IMR-90 (cell line): ENCODE measurements at regions not wholly inside any gene's neighbourhood (a gene's known extent, or its start where the extent isn't known, plus 50 kb on each side); places are given as distances from the start of the nearest gene placed in this dataset.

Experiments used
- ATAC-seq: fragments of 200-7000 bp; cut with Tn5 transposase; 2 replicates; pipeline ENCODE4 v1.9.1; 2020; ENCODE audit warnings: low read depth, mild to moderate bottlenecking, moderate library complexity
- BruUV-seq: library from RNA; stranded (reverse); fragments of 400-500 nt; replicated peaks from 2 replicates; lab custom pipeline; 2021; lab: Mats Ljungman, UMichigan
- CTCF ChIA-PET: fragments of 300-600 bp; formaldehyde crosslinking; extraction: SDS; loops from one replicate; lab custom pipeline; 2021; ENCODE audit warnings: antibody characterized with exemption; lab: Yijun Ruan, JAX
- POLR2A ChIA-PET: fragments of 300-600 bp; sonication (Branson Sonifier 250); formaldehyde crosslinking; loops from one replicate; lab custom pipeline; 2022; ENCODE audit warnings: antibody characterized with exemption; ENCODE audit not compliant: unreplicated experiment; lab: Charles Lee
- DNase-seq: peaks from one replicate; pipeline ENCODE4 v3.0.0; 2013
- H2AFZ ChIP-seq: replicated peaks from 2 replicates; pipeline ENCODE3; 2013; ENCODE audit warnings: low read length, mild to moderate bottlenecking; ENCODE audit not compliant: poor library complexity
- H2AK5ac ChIP-seq: 2 replicates; pipeline ENCODE4 v1.6.1; 2013; ENCODE audit warnings: low read depth, low read length, inconsistent platforms
- H2AK9ac ChIP-seq: replicated peaks from 2 replicates; pipeline ENCODE3; 2013; ENCODE audit warnings: mild to moderate bottlenecking, low read depth, low read length, moderate library complexity; ENCODE audit not compliant: poor library complexity
- H2BK120ac ChIP-seq: 2 replicates; pipeline ENCODE4 v1.6.1; 2013; ENCODE audit warnings: low read depth, low read length, inconsistent platforms
- H2BK15ac ChIP-seq: 3 replicates; pipeline ENCODE4 v1.6.1; 2013; ENCODE audit warnings: low read depth, low read length, inconsistent platforms
- H2BK20ac ChIP-seq: 2 replicates; pipeline ENCODE4 v1.6.1; 2013; ENCODE audit warnings: low read depth, mild to moderate bottlenecking, inconsistent platforms, low read length, moderate library complexity
- H2BK5ac ChIP-seq: 2 replicates; pipeline ENCODE4 v1.6.1; 2013; ENCODE audit warnings: mild to moderate bottlenecking, low read depth, low read length, inconsistent platforms; ENCODE audit not compliant: poor library complexity, severe bottlenecking
- H3K14ac ChIP-seq: replicated peaks from 2 replicates; pipeline ENCODE4 v1.6.1; 2013; ENCODE audit warnings: low read depth, low read length, inconsistent platforms
- H3K18ac ChIP-seq: 2 replicates; pipeline ENCODE4 v1.6.1; 2013; ENCODE audit warnings: low read depth, low read length, control low read depth
- H3K23ac ChIP-seq: 2 replicates; pipeline ENCODE4 v1.6.1; 2013; ENCODE audit warnings: low read depth, low read length, inconsistent platforms
- H3K27ac ChIP-seq: 2 replicates; pipeline ENCODE4 v1.5.1; 2013; ENCODE audit warnings: mild to moderate bottlenecking, control low read depth, low read length; ENCODE audit not compliant: insufficient read depth
- H3K27me3 ChIP-seq: 2 replicates; pipeline ENCODE4 v1.6.1; 2013; ENCODE audit warnings: low read length; ENCODE audit not compliant: control insufficient read depth, insufficient read depth
- H3K36me3 ChIP-seq: 2 replicates; pipeline ENCODE4 v1.6.1; 2013; ENCODE audit warnings: low read length, mixed read lengths; ENCODE audit not compliant: control insufficient read depth, insufficient read depth
- H3K4ac ChIP-seq: 2 replicates; pipeline ENCODE4 v1.6.1; 2013; ENCODE audit warnings: low read depth, low read length, inconsistent platforms
- H3K4me1 ChIP-seq: 2 replicates; pipeline ENCODE4 v1.6.1; 2013; ENCODE audit warnings: low read length, mixed read lengths; ENCODE audit not compliant: control insufficient read depth, insufficient read depth
- H3K4me2 ChIP-seq: 2 replicates; pipeline ENCODE4 v1.6.1; 2013; ENCODE audit warnings: low read depth, mild to moderate bottlenecking, control low read depth, low read length, moderate library complexity
- H3K4me3 ChIP-seq: 2 replicates; pipeline ENCODE4 v1.5.1; 2013; ENCODE audit warnings: low read depth, mild to moderate bottlenecking, control low read depth, low read length, moderate library complexity; ENCODE audit not compliant: insufficient read depth
- H3K56ac ChIP-seq: 2 replicates; pipeline ENCODE4 v1.6.1; 2013; ENCODE audit warnings: low read length, inconsistent platforms; ENCODE audit not compliant: insufficient read depth; ENCODE audit errors: extremely low read depth
- H3K79me1 ChIP-seq, 2 experiments: 2 replicates each; pipeline ENCODE4 v1.6.1; 2013; ENCODE audit warnings: low read length in 2 of 2, inconsistent platforms in 1 of 2, low read depth in 1 of 2
- H3K9ac ChIP-seq: 2 replicates; pipeline ENCODE4 v1.6.1; 2013; ENCODE audit warnings: low read depth, low read length, control low read depth
- H3K9me1 ChIP-seq: 2 replicates; pipeline ENCODE4 v1.6.1; 2013; ENCODE audit warnings: low read length, inconsistent platforms; ENCODE audit not compliant: insufficient read depth
- H3K9me3 ChIP-seq: 2 replicates; pipeline ENCODE4 v1.6.1; 2013; ENCODE audit warnings: low read length; ENCODE audit not compliant: control insufficient read depth, insufficient read depth
- H4K20me1 ChIP-seq: 2 replicates; pipeline ENCODE4 v1.6.1; 2013; ENCODE audit warnings: low read length, inconsistent platforms; ENCODE audit not compliant: insufficient read depth
- H4K5ac ChIP-seq: 2 replicates; pipeline ENCODE4 v1.6.1; 2013; ENCODE audit warnings: mild to moderate bottlenecking, low read depth, low read length, control low read depth
- H4K8ac ChIP-seq, 2 experiments: 2 replicates each; pipeline ENCODE4 v1.6.1; 2013; ENCODE audit warnings: low read depth in 2 of 2, low read length in 2 of 2, control low read depth in 1 of 2, inconsistent platforms in 1 of 2
- H4K91ac ChIP-seq: 2 replicates; pipeline ENCODE4 v1.6.1; 2013; ENCODE audit warnings: low read depth, low read length, inconsistent platforms; ENCODE audit not compliant: insufficient read depth
- BHLHE40 ChIP-seq: fragments of 150-350 bp; IDR thresholded peaks from 2 replicates; pipeline ENCODE4 v1.6.1; 2016; ENCODE audit warnings: mild to moderate bottlenecking, low read depth, low read length
- CEBPB ChIP-seq: IDR thresholded peaks from 2 replicates; pipeline ENCODE4 v1.6.1; 2012; ENCODE audit warnings: low read depth, low read length, improper control_type of control experiment
- CHD1 ChIP-seq: IDR thresholded peaks from 2 replicates; pipeline ENCODE4 v1.6.1; 2012; ENCODE audit warnings: low read depth, low read length, improper control_type of control experiment
- CTCF ChIP-seq: conservative IDR thresholded peaks from 2 replicates; pipeline ENCODE4 v1.5.1; 2012; ENCODE audit warnings: mild to moderate bottlenecking, low read depth, low read length, improper control_type of control experiment
- FOS ChIP-seq: fragments of 150-350 bp; IDR thresholded peaks from 2 replicates; pipeline ENCODE4 v1.6.1; 2016; ENCODE audit warnings: low read depth, low read length
- NFE2L2 ChIP-seq: fragments of 150-350 bp; IDR thresholded peaks from 2 replicates; pipeline ENCODE4 v1.6.1; 2016; ENCODE audit warnings: low read depth, mild to moderate bottlenecking, low read length
- POLR2A ChIP-seq: IDR thresholded peaks from 2 replicates; pipeline ENCODE4 v1.6.1; 2012; ENCODE audit warnings: mild to moderate bottlenecking, low read depth, low read length
- RAD21 ChIP-seq: IDR thresholded peaks from 2 replicates; pipeline ENCODE4 v1.6.1; 2012; ENCODE audit warnings: low read length, improper control_type of control experiment
- RFX5 ChIP-seq: IDR thresholded peaks from 2 replicates; pipeline ENCODE4 v1.8.0; 2012; ENCODE audit warnings: low read depth, mild to moderate bottlenecking, low read length, moderate library complexity
- SMC3 ChIP-seq: fragments of 150-350 bp; IDR thresholded peaks from 2 replicates; pipeline ENCODE4 v1.6.1; 2016; ENCODE audit warnings: low read depth, mild to moderate bottlenecking, antibody characterized with exemption, low read length, moderate library complexity
- USF2 ChIP-seq: fragments of 150-350 bp; IDR thresholded peaks from 2 replicates; pipeline ENCODE4 v1.6.1; 2017; ENCODE audit warnings: mild to moderate bottlenecking, antibody characterized with exemption, low read length, low read depth
- WGBS, 2 experiments: methylation state at CpG; one replicate each; pipeline versions ENCODE4 v1.1.5 to v1.1.7; 2013; ENCODE audit warnings: missing lambda C conversion rate in 2 of 2; ENCODE audit not compliant: insufficient read length in 1 of 2; ENCODE audit errors: extremely low coverage in 2 of 2; 5-methylcytosine and 5-hydroxymethylcytosine counted together
- dilution Hi-C: fragments of 300-500 bp; cut with HindIII; formaldehyde crosslinking; loops from one replicate; pipeline ENCODE4 v1.14.3; 2018; ENCODE audit warnings: low sequenced_read_pairs; ENCODE audit not compliant: unreplicated experiment
- in situ Hi-C: fragments of 300-500 bp; cut with MboI; formaldehyde crosslinking; loops from 3 replicates; pipeline ENCODE4 v1.14.3; 2019; ENCODE audit warnings: low sequenced_read_pairs, inconsistent platforms, mixed read lengths
- intact Hi-C: fragments of 100-400 bp; cut with micrococcal nuclease; formaldehyde crosslinking; loops from 2 replicates; pipeline ENCODE4 v1.10.0; 2022
- TF ChIP-seq, protein P1 (sequence below): fragments of 150-350 bp; IDR thresholded peaks from 2 replicates; pipeline ENCODE4 v1.6.1; 2016; ENCODE audit warnings: low read depth, mild to moderate bottlenecking, low read length, moderate library complexity, borderline replicate concordance

DNA sequence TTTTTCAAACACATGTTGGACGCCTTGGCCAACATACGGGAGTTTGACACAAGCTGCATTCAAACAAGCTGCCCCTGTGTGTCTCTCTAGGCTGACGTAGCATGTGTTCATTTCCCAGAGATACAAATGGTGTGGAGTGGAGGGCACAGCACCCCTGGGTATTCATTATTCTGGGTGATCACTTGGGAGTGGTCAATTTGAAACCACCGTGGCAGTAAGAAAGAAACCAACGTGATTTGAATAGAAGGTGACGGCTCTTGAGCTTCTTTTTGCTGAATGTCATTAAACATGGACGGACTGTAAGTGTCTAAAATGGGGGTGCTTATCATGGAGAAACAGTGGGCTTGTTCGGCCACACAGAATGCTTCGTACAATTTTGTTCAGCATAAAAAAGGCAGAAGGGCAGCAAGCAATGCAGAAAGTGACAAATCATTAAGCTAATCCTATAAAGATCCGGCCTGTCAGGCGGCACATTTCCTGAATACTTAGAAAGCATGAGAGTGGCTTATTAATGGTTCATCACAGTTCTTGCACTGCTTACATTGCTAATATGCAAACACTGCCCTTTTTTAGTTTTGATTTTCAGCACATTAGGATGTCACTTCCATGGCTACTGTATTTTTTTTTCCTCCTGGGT, 1261.9 kb upstream of the CITED2 start:
- Histone ChIP-seq H4K20me1 (no peaks in the 10 kb centered on the region), H3K9ac (no peak overlapping the region), H3K23ac (no peak overlapping the region), H2BK15ac (no peak overlapping the region), H4K5ac (no peak overlapping the region), H2BK5ac (no peak overlapping the region), H3K14ac (no peak overlapping the region; the same call in 1 of the 2 replicates), H4K91ac (no peak overlapping the region), H2AFZ (peak overlapping the region; percentile 47), H3K27me3 (no peaks in the 10 kb centered on the region), H2AK5ac (no peak overlapping the region), H2BK20ac (0 out of 2 replicates have a peak overlapping the region, but pooled peaks have one; percentile 5), H3K9me3 (no peaks in the 10 kb centered on the region), H2BK120ac (no peak overlapping the region), H3K27ac (no peak overlapping the region), H3K56ac (no peak overlapping the region), H3K4ac (no peak overlapping the region), H2AK9ac (no peak overlapping the region), H3K9me1 (no peaks in the 10 kb centered on the region), H3K36me3 (no peaks in the 10 kb centered on the region), H3K4me1 (no peaks in the 10 kb centered on the region), H4K8ac (no peak overlapping the region; a peak in 1 of 4 replicates), H3K79me1 (no peaks in the 10 kb centered on the region), H3K18ac (no peak overlapping the region), H3K4me2 (no peak overlapping the region), H3K4me3 (no peak overlapping the region)
- intact Hi-C loops, result no loop called here
- WGBS, 2 experiments, result 79% methylated on average over 3 of the region's 11 CpGs; no CpG with 5 or more reads in 1 of the 2 experiments
- BruUV-seq, result no TSS peak
- no peak for DNase-seq
- ChIA-PET POLR2A (no interaction called here), CTCF (no interaction called here)
- in situ Hi-C loops, result no loop called here
- dilution Hi-C loops, result no loop called here
- no peak for ATAC-seq
- no peak for TF ChIP-seq CEBPB
- no peak for TF ChIP-seq FOS
- TF ChIP-seq RFX5, result no peak
- TF ChIP-seq NFE2L2, result no peak
- TF ChIP-seq CHD1, result no peak
- TF ChIP-seq USF2, result no peak
- TF ChIP-seq, protein P1, sequence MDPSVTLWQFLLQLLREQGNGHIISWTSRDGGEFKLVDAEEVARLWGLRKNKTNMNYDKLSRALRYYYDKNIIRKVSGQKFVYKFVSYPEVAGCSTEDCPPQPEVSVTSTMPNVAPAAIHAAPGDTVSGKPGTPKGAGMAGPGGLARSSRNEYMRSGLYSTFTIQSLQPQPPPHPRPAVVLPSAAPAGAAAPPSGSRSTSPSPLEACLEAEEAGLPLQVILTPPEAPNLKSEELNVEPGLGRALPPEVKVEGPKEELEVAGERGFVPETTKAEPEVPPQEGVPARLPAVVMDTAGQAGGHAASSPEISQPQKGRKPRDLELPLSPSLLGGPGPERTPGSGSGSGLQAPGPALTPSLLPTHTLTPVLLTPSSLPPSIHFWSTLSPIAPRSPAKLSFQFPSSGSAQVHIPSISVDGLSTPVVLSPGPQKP, result no peak
- TF ChIP-seq RAD21, result no peak
- TF ChIP-seq SMC3, result no peak
- no peak for TF ChIP-seq CTCF
- TF ChIP-seq BHLHE40, result no peak
- no peak for TF ChIP-seq POLR2A
